ENCODE measurements at regions not wholly inside any gene's neighbourhood (a gene's known extent, or its start where the extent isn't known, plus 50 kb on each side); places are given as distances from the start of the nearest gene placed in this dataset.

DNA sequence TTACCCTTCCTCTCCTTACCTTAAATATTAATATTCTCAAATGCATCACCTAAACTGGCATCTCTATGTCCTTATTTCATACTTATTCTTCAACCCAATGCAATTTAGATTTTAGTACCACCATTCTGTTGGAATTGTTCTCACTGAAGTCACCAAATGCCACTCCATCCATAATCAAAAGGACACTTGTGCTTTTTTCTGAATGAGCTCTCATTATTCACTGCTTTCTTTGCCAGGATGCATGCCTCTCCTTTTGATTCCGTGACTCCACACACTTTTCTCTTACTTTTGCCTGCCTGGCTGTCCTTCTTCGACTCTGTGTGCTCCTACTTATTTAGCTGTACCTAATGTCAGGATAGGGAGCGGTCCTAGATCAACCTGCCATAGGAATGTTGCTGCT, 633.1 kb upstream of the BOD1L1 start:
- H3K79me2 ChIP-seq (ENCODE audit: control insufficient read depth in 1 of 2, insufficient read depth in 2 of 2, low read length in 2 of 2): no peaks in the 10 kb centered on the region
- no peak for TF ChIP-seq NRF1 (IDR thresholded peaks at IDR 0.05; ENCODE audit: low read depth, low read length)
- TF ChIP-seq KDM5A (IDR thresholded peaks at IDR 0.05; ENCODE audit: low read length): no peak
- TF ChIP-seq SP2 (IDR thresholded peaks at IDR 0.05; ENCODE audit: low read length): no peak
- TF ChIP-seq KDM1A (IDR thresholded peaks at IDR 0.05; ENCODE audit: borderline replicate concordance, low read length): no peak
- TF ChIP-seq RBBP5 (IDR thresholded peaks at IDR 0.05; ENCODE audit: borderline replicate concordance, low read depth, low read length): no peak
- TF ChIP-seq CHD2 (IDR thresholded peaks at IDR 0.05; ENCODE audit: low read length): no peak
- no peak for TF ChIP-seq BRCA1 (IDR thresholded peaks at IDR 0.05; ENCODE audit: low read depth, low read length)
- no peak overlapping the region for H4K8ac ChIP-seq (ENCODE audit: extremely low read depth, insufficient read depth, low read length)
- H3K36me3 ChIP-seq (ENCODE audit: control insufficient read depth in 2 of 4, insufficient read depth in 4 of 4, low read length in 3 of 4): no peaks in the 10 kb centered on the region
- ChIA-PET POLR2A (ENCODE audit: partially characterized antibody) (no interaction called here), CTCF (ENCODE audit: partially characterized antibody) (interaction anchor here (0.8 to 1.1 kb wide), 2 partner anchors 117 to 1138 kb away, joined by 3 read pairs; no protein-coding TSS in a partner anchor)
- no peak overlapping the region for H2BK20ac ChIP-seq (ENCODE audit: low read length)
- H3K56ac ChIP-seq (replicated peaks; ENCODE audit: insufficient read length, low read depth, low read length): no peak overlapping the region
- WGBS, 2 experiments (ENCODE audit: extremely low coverage in 1 of 2, insufficient coverage in 1 of 2, insufficient read length in 1 of 2, insufficient replicate concordance in 2 of 2, low coverage in 1 of 2, low lambda C conversion rate in 2 of 2, missing lambda C conversion rate in 1 of 2): 91% methylated on average over 3 of the region's 3 CpGs; no CpG with 5 or more reads in 1 of the 2 experiments
- H3K4me2 ChIP-seq (ENCODE audit: insufficient read depth in 1 of 2, low read depth in 2 of 2, low read length in 2 of 2): no peak overlapping the region
- H4K5ac ChIP-seq (ENCODE audit: insufficient read length, low read depth, low read length): no peak overlapping the region
- no peak overlapping the region for H3K9ac ChIP-seq (replicated peaks in 1 of 4; ENCODE audit: extremely low read depth in 1 of 4, low read depth in 3 of 4, low read length in 3 of 4)
- H3K23ac ChIP-seq (ENCODE audit: insufficient read length): no peak overlapping the region
- H2AFZ ChIP-seq (ENCODE audit: low read length): no peak overlapping the region
- no peak overlapping the region for H4K91ac ChIP-seq (replicated peaks; ENCODE audit: insufficient read length, low read length)
- no peak overlapping the region for H3K14ac ChIP-seq (ENCODE audit: insufficient read length)
- no peak overlapping the region for H3K18ac ChIP-seq (ENCODE audit: extremely low read depth, low read length)
- H3K27ac ChIP-seq (ENCODE audit: low read depth, low read length): no peak overlapping the region
- no peak for FAIRE-seq
- H2BK15ac ChIP-seq (ENCODE audit: low read length): no peak overlapping the region
- no peaks in the 10 kb centered on the region for H3K27me3 ChIP-seq (replicated peaks in 1 of 4; ENCODE audit: control insufficient read depth in 3 of 4, extremely low read depth in 1 of 4, insufficient read depth in 3 of 4, low read length in 3 of 4)
- H3K4ac ChIP-seq (replicated peaks; ENCODE audit: insufficient read length, low read depth, low read length): no peak overlapping the region
- DNase-seq (ENCODE audit: low read depth in 1 of 2, low spot score in 2 of 2): no peak
- no peak overlapping the region for H2AK5ac ChIP-seq (ENCODE audit: low read depth, low read length)
- H3K9me3 ChIP-seq (ENCODE audit: insufficient read depth in 2 of 2, low read depth in 1 of 2, low read length in 1 of 2): no peaks in the 10 kb centered on the region
- no peaks in the 10 kb centered on the region for H3K4me1 ChIP-seq (replicated peaks in 1 of 4; ENCODE audit: control insufficient read depth in 3 of 4, insufficient read depth in 4 of 4, low read length in 3 of 4)
- no peaks in the 10 kb centered on the region for H3K79me1 ChIP-seq (ENCODE audit: low read depth, low read length)
- H4K20me1 ChIP-seq (replicated peaks in 1 of 2; ENCODE audit: control insufficient read depth in 1 of 2, insufficient read depth in 2 of 2, low read length in 2 of 2): no peaks in the 10 kb centered on the region
- no peak overlapping the region for H2BK12ac ChIP-seq (ENCODE audit: low read depth, low read length)
- no peak overlapping the region for H2BK120ac ChIP-seq (replicated peaks; ENCODE audit: low read depth, low read length)
- H2BK5ac ChIP-seq (ENCODE audit: low read depth, low read length): no peak overlapping the region
- no peak overlapping the region for H3K4me3 ChIP-seq (ENCODE audit: extremely low read depth in 1 of 4, insufficient read depth in 2 of 4, low read depth in 3 of 4, low read length in 4 of 4)
- H3K23me2 ChIP-seq (ENCODE audit: low read depth, low read length): no peaks in the 10 kb centered on the region

Measured in H1 (cell line).